SK-N-SH treated with all-trans-retinoic acid at 6 μM for 48 hours (cell line): ENCODE measurements at regions not wholly inside any gene's neighbourhood (a gene's known extent, or its start where the extent isn't known, plus 50 kb on each side); places are given as distances from the start of the nearest gene placed in this dataset.

Source experiments
- ARNTL ChIP-seq: fragments of 450-650 bp; formaldehyde crosslinking; IDR thresholded peaks from 2 replicates; pipeline ENCODE4 v1.5.0; 2020; ENCODE audit warnings: low read depth, mild to moderate bottlenecking, moderate library complexity, borderline replicate concordance
- BACH2 ChIP-seq: fragments of 250-450 bp; sonication (Bioruptor Pico); IDR thresholded peaks from 2 replicates; pipeline ENCODE4 v1.9.0; 2021; ENCODE audit warnings: mild to moderate bottlenecking, borderline replicate concordance
- CREB5 ChIP-seq: fragments of 250-450 bp; sonication (Bioruptor Pico); IDR thresholded peaks from 2 replicates; pipeline ENCODE4 v1.5.1; 2020; ENCODE audit warnings: low read depth, mild to moderate bottlenecking, moderate library complexity
- CSDC2 ChIP-seq: fragments of 250-450 bp; sonication (Bioruptor Pico); IDR thresholded peaks from 2 replicates; pipeline ENCODE4 v1.5.0; 2020; ENCODE audit warnings: mild to moderate bottlenecking, moderate library complexity
- GLIS3 ChIP-seq: fragments of 250-450 bp; sonication (Bioruptor Pico); IDR thresholded peaks from 2 replicates; pipeline ENCODE4 v1.5.0; 2020; ENCODE audit warnings: mild to moderate bottlenecking, moderate library complexity
- PPARA ChIP-seq: fragments of 250-450 bp; sonication (Bioruptor Pico); IDR thresholded peaks from 2 replicates; pipeline ENCODE4 v1.5.0; 2020; ENCODE audit warnings: mild to moderate bottlenecking, borderline replicate concordance
- SNAI2 ChIP-seq: fragments of 250-450 bp; sonication (Bioruptor Pico); IDR thresholded peaks from 2 replicates; pipeline ENCODE4 v1.5.0; 2020; ENCODE audit warnings: mild to moderate bottlenecking, moderate library complexity
- ZC3H10 ChIP-seq: fragments of 250-450 bp; sonication (Bioruptor Pico); IDR thresholded peaks from 2 replicates; pipeline ENCODE4 v1.5.1; 2021; ENCODE audit warnings: mild to moderate bottlenecking, moderate library complexity
- ZFP3 ChIP-seq: fragments of 250-450 bp; sonication (Bioruptor Pico); IDR thresholded peaks from 2 replicates; pipeline ENCODE4 v1.5.0; 2020; ENCODE audit warnings: mild to moderate bottlenecking, moderate library complexity
- ZNF565 ChIP-seq: fragments of 450-650 bp; formaldehyde crosslinking; conservative IDR thresholded peaks from 2 replicates; pipeline ENCODE4 v1.5.0; 2020; ENCODE audit warnings: low read depth, mild to moderate bottlenecking, moderate library complexity
- ZNF70 ChIP-seq: fragments of 450-650 bp; formaldehyde crosslinking; IDR thresholded peaks from 2 replicates; pipeline ENCODE4 v1.5.0; 2020; ENCODE audit warnings: mild to moderate bottlenecking, moderate library complexity
- TF ChIP-seq, protein P1 (sequence below): fragments of 250-450 bp; sonication (Bioruptor Pico); IDR thresholded peaks from 2 replicates; pipeline ENCODE4 v1.8.0; 2020; ENCODE audit warnings: mild to moderate bottlenecking, moderate library complexity, borderline replicate concordance
- TF ChIP-seq, protein P2 (sequence below): fragments of 250-450 bp; sonication (Bioruptor Pico); IDR thresholded peaks from 2 replicates; pipeline ENCODE4 v1.8.0; 2021; ENCODE audit warnings: low read depth, mild to moderate bottlenecking, moderate library complexity, borderline replicate concordance
- TF ChIP-seq, protein P3 (sequence below): fragments of 250-450 bp; sonication (Bioruptor Pico); IDR thresholded peaks from 2 replicates; pipeline ENCODE4 v1.5.0; 2020; ENCODE audit warnings: mild to moderate bottlenecking, moderate library complexity

DNA sequence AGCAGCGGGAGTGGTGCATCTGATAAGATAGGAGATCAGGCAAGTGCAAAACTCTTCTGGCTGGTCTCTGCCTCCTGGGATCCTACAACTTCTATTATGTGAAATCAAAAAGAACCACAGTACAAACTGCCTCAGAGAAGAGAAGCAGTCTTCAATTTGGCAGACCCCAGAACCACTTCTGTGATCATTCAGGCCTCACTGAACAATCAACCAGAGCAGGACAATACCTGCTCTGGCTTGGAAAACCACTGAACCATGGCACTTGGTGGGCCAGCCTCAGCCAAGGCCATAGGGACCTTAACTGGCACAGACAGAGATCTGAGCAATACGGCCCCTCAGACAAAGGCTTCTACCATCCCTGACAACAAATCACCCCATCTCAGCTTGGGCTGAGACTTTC lies 103.0 kb downstream of the NDUFA12 start:
- no peak for TF ChIP-seq ARNTL (CRISPR knock-in tag)
- TF ChIP-seq ZNF565 (CRISPR knock-in tag) = no peak
- TF ChIP-seq, protein P1, sequence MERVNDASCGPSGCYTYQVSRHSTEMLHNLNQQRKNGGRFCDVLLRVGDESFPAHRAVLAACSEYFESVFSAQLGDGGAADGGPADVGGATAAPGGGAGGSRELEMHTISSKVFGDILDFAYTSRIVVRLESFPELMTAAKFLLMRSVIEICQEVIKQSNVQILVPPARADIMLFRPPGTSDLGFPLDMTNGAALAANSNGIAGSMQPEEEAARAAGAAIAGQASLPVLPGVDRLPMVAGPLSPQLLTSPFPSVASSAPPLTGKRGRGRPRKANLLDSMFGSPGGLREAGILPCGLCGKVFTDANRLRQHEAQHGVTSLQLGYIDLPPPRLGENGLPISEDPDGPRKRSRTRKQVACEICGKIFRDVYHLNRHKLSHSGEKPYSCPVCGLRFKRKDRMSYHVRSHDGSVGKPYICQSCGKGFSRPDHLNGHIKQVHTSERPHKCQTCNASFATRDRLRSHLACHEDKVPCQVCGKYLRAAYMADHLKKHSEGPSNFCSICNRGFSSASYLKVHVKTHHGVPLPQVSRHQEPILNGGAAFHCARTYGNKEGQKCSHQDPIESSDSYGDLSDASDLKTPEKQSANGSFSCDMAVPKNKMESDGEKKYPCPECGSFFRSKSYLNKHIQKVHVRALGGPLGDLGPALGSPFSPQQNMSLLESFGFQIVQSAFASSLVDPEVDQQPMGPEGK (CRISPR knock-in tag) = no peak
- TF ChIP-seq, protein P2, sequence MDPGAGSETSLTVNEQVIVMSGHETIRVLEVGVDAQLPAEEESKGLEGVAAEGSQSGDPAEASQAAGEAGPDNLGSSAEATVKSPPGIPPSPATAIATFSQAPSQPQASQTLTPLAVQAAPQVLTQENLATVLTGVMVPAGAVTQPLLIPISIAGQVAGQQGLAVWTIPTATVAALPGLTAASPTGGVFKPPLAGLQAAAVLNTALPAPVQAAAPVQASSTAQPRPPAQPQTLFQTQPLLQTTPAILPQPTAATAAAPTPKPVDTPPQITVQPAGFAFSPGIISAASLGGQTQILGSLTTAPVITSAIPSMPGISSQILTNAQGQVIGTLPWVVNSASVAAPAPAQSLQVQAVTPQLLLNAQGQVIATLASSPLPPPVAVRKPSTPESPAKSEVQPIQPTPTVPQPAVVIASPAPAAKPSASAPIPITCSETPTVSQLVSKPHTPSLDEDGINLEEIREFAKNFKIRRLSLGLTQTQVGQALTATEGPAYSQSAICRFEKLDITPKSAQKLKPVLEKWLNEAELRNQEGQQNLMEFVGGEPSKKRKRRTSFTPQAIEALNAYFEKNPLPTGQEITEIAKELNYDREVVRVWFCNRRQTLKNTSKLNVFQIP (CRISPR knock-in tag) = no peak
- no peak for TF ChIP-seq CSDC2 (CRISPR knock-in tag)
- no peak for TF ChIP-seq SNAI2 (CRISPR knock-in tag)
- TF ChIP-seq ZNF70 (CRISPR knock-in tag) = no peak
- TF ChIP-seq CREB5 (CRISPR knock-in tag) = no peak
- TF ChIP-seq, protein P3, sequence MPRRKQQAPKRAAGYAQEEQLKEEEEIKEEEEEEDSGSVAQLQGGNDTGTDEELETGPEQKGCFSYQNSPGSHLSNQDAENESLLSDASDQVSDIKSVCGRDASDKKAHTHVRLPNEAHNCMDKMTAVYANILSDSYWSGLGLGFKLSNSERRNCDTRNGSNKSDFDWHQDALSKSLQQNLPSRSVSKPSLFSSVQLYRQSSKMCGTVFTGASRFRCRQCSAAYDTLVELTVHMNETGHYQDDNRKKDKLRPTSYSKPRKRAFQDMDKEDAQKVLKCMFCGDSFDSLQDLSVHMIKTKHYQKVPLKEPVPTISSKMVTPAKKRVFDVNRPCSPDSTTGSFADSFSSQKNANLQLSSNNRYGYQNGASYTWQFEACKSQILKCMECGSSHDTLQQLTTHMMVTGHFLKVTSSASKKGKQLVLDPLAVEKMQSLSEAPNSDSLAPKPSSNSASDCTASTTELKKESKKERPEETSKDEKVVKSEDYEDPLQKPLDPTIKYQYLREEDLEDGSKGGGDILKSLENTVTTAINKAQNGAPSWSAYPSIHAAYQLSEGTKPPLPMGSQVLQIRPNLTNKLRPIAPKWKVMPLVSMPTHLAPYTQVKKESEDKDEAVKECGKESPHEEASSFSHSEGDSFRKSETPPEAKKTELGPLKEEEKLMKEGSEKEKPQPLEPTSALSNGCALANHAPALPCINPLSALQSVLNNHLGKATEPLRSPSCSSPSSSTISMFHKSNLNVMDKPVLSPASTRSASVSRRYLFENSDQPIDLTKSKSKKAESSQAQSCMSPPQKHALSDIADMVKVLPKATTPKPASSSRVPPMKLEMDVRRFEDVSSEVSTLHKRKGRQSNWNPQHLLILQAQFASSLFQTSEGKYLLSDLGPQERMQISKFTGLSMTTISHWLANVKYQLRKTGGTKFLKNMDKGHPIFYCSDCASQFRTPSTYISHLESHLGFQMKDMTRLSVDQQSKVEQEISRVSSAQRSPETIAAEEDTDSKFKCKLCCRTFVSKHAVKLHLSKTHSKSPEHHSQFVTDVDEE (CRISPR knock-in tag) = no peak
- TF ChIP-seq ZC3H10 (CRISPR knock-in tag) = no peak
- no peak for TF ChIP-seq BACH2 (CRISPR knock-in tag)
- no peak for TF ChIP-seq ZFP3 (CRISPR knock-in tag)
- no peak for TF ChIP-seq GLIS3 (CRISPR knock-in tag)
- TF ChIP-seq PPARA (CRISPR knock-in tag) = no peak
